Mesendoderm (in vitro differentiated cells): ENCODE measurements at regions not wholly inside any gene's neighbourhood (a gene's known extent, or its start where the extent isn't known, plus 50 kb on each side); places are given as distances from the start of the nearest gene placed in this dataset.

Experiments used
- DNase-seq: peaks from one replicate; pipeline ENCODE4 v3.0.0; 2013
- H2AK5ac ChIP-seq: 2 replicates; pipeline ENCODE4 v1.6.1; 2013; ENCODE audit warnings: low read length, inconsistent platforms
- H2BK120ac ChIP-seq: 2 replicates; pipeline ENCODE4 v1.6.1; 2013; ENCODE audit warnings: low read depth, mild to moderate bottlenecking, low read length, moderate library complexity, mixed read lengths
- H2BK15ac ChIP-seq: replicated peaks from 2 replicates; pipeline ENCODE4 v1.6.1; 2013; ENCODE audit warnings: low read depth, mild to moderate bottlenecking, moderate library complexity
- H2BK5ac ChIP-seq: 2 replicates; pipeline ENCODE4 v1.6.1; 2013; ENCODE audit warnings: low read length, inconsistent platforms
- H3K18ac ChIP-seq: 2 replicates; pipeline ENCODE4 v1.6.1; 2013; ENCODE audit warnings: mild to moderate bottlenecking, low read length, mixed read lengths
- H3K23ac ChIP-seq: one replicate; pipeline ENCODE4 v1.6.1; 2013; ENCODE audit warnings: low read length
- H3K27ac ChIP-seq: 2 replicates; pipeline ENCODE4 v1.5.1; 2013; ENCODE audit warnings: low read depth, mild to moderate bottlenecking, inconsistent platforms, low read length, moderate library complexity
- H3K27me3 ChIP-seq: 2 replicates; pipeline ENCODE4 v1.6.1; 2013; ENCODE audit warnings: low read length, control low read depth, mild to moderate bottlenecking, inconsistent platforms; ENCODE audit not compliant: insufficient read depth, poor library complexity
- H3K36me3 ChIP-seq: 2 replicates; pipeline ENCODE4 v1.6.1; 2013; ENCODE audit warnings: low read length, inconsistent platforms; ENCODE audit not compliant: control insufficient read depth, insufficient read depth
- H3K4ac ChIP-seq: one replicate; pipeline ENCODE4 v1.6.1; 2013; ENCODE audit warnings: low read depth, mild to moderate bottlenecking, low read length, moderate library complexity
- H3K4me1 ChIP-seq: 2 replicates; pipeline ENCODE4 v1.6.1; 2013; ENCODE audit warnings: low read depth, low read length, inconsistent platforms; ENCODE audit not compliant: control insufficient read depth
- H3K4me2 ChIP-seq: 2 replicates; pipeline ENCODE4 v1.6.1; 2013; ENCODE audit warnings: low read length
- H3K4me3 ChIP-seq: 2 replicates; pipeline ENCODE4 v1.5.1; 2013; ENCODE audit warnings: mild to moderate bottlenecking, low read length
- H3K56ac ChIP-seq: one replicate; pipeline ENCODE4 v1.6.1; 2013; ENCODE audit warnings: low read length
- H3K79me1 ChIP-seq: 2 replicates; pipeline ENCODE4 v1.6.1; 2013; ENCODE audit warnings: low read length, inconsistent platforms
- H3K79me2 ChIP-seq: 2 replicates; pipeline ENCODE4 v1.6.1; 2013; ENCODE audit warnings: mild to moderate bottlenecking, low read length; ENCODE audit not compliant: control insufficient read depth, insufficient read depth
- H3K9ac ChIP-seq: 2 replicates; pipeline ENCODE4 v1.6.1; 2013; ENCODE audit warnings: low read length, inconsistent platforms
- H4K5ac ChIP-seq: one replicate; pipeline ENCODE4 v1.6.1; 2013; ENCODE audit warnings: low read length
- H4K8ac ChIP-seq: one replicate; pipeline ENCODE4 v1.6.1; 2013; ENCODE audit warnings: low read depth, mild to moderate bottlenecking, control low read depth, low read length, moderate library complexity
- WGBS: extraction: QIAGEN DNeasy Blood & Tissue Kit; methylation state at CpG from one replicate; pipeline ENCODE4 v1.1.7; 2013; ENCODE audit warnings: low lambda C conversion rate, missing lambda C conversion rate; ENCODE audit not compliant: insufficient coverage; ENCODE audit errors: extremely low coverage; 5-methylcytosine and 5-hydroxymethylcytosine counted together

DNA sequence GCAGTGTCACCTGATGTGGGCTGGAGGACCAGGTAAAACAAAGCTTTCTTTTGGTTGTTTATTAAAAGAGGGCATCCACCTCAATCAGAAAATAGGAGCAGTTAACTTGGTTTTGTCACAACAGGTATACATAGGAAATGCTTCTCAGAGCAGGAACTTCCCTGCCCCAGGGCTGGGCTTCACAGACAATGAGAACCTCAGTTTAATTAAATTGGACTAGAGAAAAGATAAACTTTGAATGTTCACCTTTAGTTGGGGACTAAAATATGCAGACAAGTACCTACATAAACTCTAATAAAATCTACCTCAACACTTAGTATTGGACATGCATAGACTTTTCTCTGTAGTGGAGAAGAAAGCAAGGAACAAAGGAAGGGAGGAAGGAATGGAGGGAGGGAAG, 392.0 kb downstream of the ENC1 start:
- H3K18ac ChIP-seq = no peak overlapping the region
- no peak overlapping the region for H3K9ac ChIP-seq
- H2BK120ac ChIP-seq = no peak overlapping the region
- H3K4me3 ChIP-seq = no peak overlapping the region
- DNase-seq = no peak
- no peaks in the 10 kb centered on the region for H3K27me3 ChIP-seq
- H3K27ac ChIP-seq = no peak overlapping the region
- no peak overlapping the region for H2BK15ac ChIP-seq
- H3K79me2 ChIP-seq = no peaks in the 10 kb centered on the region
- no peak overlapping the region for H2AK5ac ChIP-seq
- H3K4ac ChIP-seq = no peak overlapping the region
- H2BK5ac ChIP-seq = no peak overlapping the region
- no peak overlapping the region for H3K56ac ChIP-seq
- no peaks in the 10 kb centered on the region for H3K79me1 ChIP-seq
- H3K4me1 ChIP-seq = peaks cover 5% of the 10 kb centered on the region
- no peak overlapping the region for H3K4me2 ChIP-seq
- H4K5ac ChIP-seq = no peak overlapping the region
- H3K23ac ChIP-seq = no peak overlapping the region
- no peaks in the 10 kb centered on the region for H3K36me3 ChIP-seq
- no peak overlapping the region for H4K8ac ChIP-seq

DNA sequence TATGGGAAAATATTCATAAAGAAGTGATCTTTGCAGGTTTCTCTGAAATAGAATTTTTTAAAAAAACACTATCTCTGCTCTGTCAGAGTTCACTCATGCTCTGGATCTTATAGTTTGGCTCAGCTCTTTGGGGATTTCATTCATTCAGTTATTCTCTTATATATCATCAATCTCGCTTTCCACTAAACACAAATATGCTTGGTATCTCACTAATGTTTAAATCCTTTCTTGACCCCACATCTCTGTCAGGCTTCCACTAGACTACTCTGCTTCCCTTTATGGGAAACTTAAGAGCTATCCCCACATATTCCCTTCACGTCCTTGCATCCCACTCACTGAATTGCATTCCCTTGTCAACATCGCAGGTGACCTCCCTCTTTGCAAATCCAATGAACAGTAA, 396.1 kb downstream of the ENC1 start:
- H3K27me3 ChIP-seq = no peaks in the 10 kb centered on the region
- H3K27ac ChIP-seq = no peak overlapping the region
- H3K79me2 ChIP-seq = no peaks in the 10 kb centered on the region
- H3K56ac ChIP-seq = no peak overlapping the region
- no peaks in the 10 kb centered on the region for H3K36me3 ChIP-seq
- no peak for DNase-seq
- no peak overlapping the region for H3K4me2 ChIP-seq
- H2BK15ac ChIP-seq = no peak overlapping the region
- H4K5ac ChIP-seq = no peak overlapping the region
- no peak overlapping the region for H3K4ac ChIP-seq
- H2BK120ac ChIP-seq = no peak overlapping the region
- H3K79me1 ChIP-seq = no peaks in the 10 kb centered on the region
- H3K18ac ChIP-seq = no peak overlapping the region
- H3K4me3 ChIP-seq = no peak overlapping the region
- H4K8ac ChIP-seq = no peak overlapping the region
- no CpG with 5 or more reads among the region's 3 CpGs for whole genome bisulfite sequencing
- no peak overlapping the region for H3K23ac ChIP-seq
- no peak overlapping the region for H2BK5ac ChIP-seq
- H2AK5ac ChIP-seq = no peak overlapping the region
- no peak overlapping the region for H3K9ac ChIP-seq
- peaks cover 7% of the 10 kb centered on the region for H3K4me1 ChIP-seq

DNA sequence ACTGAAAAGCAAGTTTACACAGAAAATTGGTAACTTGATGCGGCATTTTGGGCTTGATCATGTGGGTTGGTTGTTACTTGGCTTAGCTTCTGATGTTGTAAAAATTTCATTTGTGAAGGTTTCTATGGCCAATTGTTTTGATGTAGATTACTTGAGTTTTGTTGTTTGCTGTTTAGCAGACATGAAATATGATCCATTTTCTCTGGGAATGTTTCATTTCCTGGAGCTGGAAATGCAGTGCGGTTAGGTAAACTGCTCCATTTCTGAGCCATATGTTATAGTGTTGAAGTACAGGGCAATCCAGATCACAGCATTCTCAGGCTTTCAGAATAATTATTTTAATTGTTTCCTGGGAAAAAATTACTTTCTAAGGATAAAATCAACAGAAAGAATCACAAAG, 396.9 kb downstream of the ENC1 start:
- Histone ChIP-seq H4K8ac (no peak overlapping the region), H2BK15ac (no peak overlapping the region)
- WGBS = no CpG with 5 or more reads among the region's 2 CpGs

DNA sequence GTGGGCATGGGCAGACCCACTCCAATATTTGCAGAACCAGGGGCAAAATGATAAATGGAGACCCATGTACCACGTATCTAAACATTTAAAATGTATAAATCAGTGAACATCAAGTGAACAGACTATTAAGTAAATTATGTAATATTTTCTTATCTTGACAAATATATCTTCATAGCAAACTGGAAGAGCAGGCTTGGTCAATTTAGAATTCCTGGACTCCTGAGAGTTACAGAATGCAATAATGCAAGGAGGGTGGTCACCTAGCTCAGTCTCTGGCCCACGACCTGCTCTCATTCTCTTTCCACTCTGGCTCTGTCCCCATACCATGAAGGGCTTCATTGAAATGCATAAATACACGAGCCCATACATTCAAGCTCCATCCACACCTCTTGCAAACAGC, 398.0 kb downstream of the ENC1 start:
- Histone ChIP-seq H3K4me2 (no peak overlapping the region), H3K23ac (no peak overlapping the region), H2BK15ac (no peak overlapping the region), H3K79me2 (no peaks in the 10 kb centered on the region), H3K18ac (no peak overlapping the region), H3K4ac (no peak overlapping the region), H2BK120ac (no peak overlapping the region), H3K27me3 (no peaks in the 10 kb centered on the region), H3K4me1 (peaks cover 7% of the 10 kb centered on the region), H3K79me1 (no peaks in the 10 kb centered on the region), H3K9ac (no peak overlapping the region), H4K8ac (no peak overlapping the region), H3K36me3 (no peaks in the 10 kb centered on the region), H3K27ac (no peak overlapping the region), H4K5ac (no peak overlapping the region), H3K4me3 (no peak overlapping the region), H2AK5ac (no peak overlapping the region), H2BK5ac (no peak overlapping the region), H3K56ac (no peak overlapping the region)
- WGBS = no CpG with 5 or more reads among the region's 3 CpGs
- DNase-seq = no peak

More for the DNA sequence above, 396.9 kb downstream of the ENC1 start:
- Histone ChIP-seq H2AK5ac (no peak overlapping the region), H3K9ac (no peak overlapping the region), H3K56ac (no peak overlapping the region), H3K27ac (no peak overlapping the region), H3K27me3 (no peaks in the 10 kb centered on the region), H3K4me1 (peaks cover 7% of the 10 kb centered on the region), H3K18ac (no peak overlapping the region), H3K79me1 (no peaks in the 10 kb centered on the region), H3K4me2 (no peak overlapping the region), H4K5ac (no peak overlapping the region), H3K79me2 (no peaks in the 10 kb centered on the region), H3K4ac (no peak overlapping the region), H2BK5ac (no peak overlapping the region), H3K4me3 (no peak overlapping the region), H3K23ac (no peak overlapping the region), H2BK120ac (no peak overlapping the region), H3K36me3 (no peaks in the 10 kb centered on the region)
- DNase-seq = no peak

DNA sequence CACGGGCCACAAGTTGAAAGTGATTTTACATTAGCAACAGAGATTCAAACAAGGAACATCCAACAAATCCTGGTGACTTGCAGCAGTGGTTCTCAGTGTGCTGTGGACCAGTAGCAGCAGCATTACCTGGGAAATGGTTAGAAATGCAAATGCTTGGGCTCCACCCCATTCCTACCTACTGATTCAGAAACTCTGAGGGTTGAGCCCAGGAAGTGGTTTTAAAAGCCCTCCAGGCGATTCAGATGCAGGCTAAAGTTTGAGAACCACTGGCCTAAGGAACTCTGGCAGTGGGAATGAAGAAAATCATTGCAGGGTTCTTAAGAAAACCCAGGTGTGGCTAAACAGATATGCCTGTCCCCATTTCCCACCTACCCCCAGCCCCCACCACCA, 398.8 kb downstream of the ENC1 start:
- Histone ChIP-seq H3K79me2 (no peaks in the 10 kb centered on the region), H3K4ac (no peak overlapping the region), H2BK5ac (no peak overlapping the region), H4K8ac (no peak overlapping the region), H3K27ac (no peak overlapping the region), H2BK15ac (no peak overlapping the region), H3K27me3 (no peaks in the 10 kb centered on the region), H3K4me2 (no peak overlapping the region), H3K56ac (peak overlapping the region; percentile 25), H2AK5ac (no peak overlapping the region), H2BK120ac (peak overlapping the region; percentile 83), H3K4me3 (no peak overlapping the region), H3K18ac (peak overlapping the region; percentile 71), H3K79me1 (no peaks in the 10 kb centered on the region), H3K4me1 (peaks cover 7% of the 10 kb centered on the region), H3K23ac (no peak overlapping the region), H4K5ac (no peak overlapping the region), H3K9ac (no peak overlapping the region), H3K36me3 (no peaks in the 10 kb centered on the region)
- peak; percentile 90 for DNase-seq
- no CpG with 5 or more reads among the region's 2 CpGs for WGBS
